GM18526 (cell line): ENCODE measurements at regions not wholly inside any gene's neighbourhood (a gene's known extent, or its start where the extent isn't known, plus 50 kb on each side); places are given as distances from the start of the nearest gene placed in this dataset.

Source experiments
- POLR2A ChIP-seq: IDR thresholded peaks from 3 replicates; pipeline ENCODE4 v1.6.1; 2011; ENCODE audit not compliant: insufficient read length; ENCODE audit errors: extremely low read depth

DNA sequence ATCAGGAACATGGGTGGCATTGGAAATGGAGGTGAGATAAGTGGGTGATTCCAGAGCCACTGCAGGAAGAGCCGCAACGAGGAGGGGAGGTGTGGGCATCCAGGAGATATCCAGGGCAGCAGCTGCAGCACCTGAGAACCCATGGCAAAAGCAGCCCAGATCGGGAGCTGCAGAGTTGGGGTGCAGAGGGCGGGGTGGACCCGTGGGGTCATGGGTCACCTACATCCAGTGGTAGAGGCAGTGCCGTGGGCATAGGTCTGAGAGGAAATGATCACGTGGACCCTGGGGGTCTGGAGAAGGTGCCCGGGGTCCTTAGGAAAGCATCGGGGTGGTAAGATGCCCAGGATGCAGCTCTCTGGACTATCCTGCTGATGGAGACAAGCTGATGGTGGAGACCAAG lies 530.0 kb downstream of the GLRX3 start:
- TF ChIP-seq POLR2A, result no peak

DNA sequence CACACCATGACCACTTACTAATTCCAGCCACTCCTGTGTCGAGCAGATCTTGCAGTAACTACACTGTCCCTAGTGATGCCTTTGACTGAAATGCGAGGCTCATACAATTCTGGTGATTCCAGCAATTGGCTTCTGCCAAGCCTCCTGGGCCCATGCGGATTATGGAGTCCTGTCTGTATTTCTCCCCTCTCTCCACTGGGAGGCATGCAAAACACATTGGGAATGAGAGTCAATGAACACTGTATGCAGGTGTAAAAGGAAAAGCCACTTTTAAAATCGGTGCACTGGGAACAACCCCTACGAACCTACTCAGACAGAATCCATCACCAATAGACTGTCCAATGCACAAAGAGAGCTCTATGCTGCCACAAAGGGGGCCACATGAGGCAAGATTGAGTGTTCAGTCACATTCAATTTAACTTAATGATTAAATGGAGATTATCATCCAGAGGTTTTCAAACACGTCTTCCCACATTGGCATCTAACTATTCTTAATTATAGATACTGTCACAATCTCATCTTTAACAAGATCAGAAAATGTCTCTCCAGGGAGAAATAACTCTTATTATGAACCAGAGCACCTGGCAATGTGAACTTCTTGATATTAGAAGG lies 550.6 kb downstream of the GLRX3 start:
- TF ChIP-seq POLR2A, result no peak

DNA sequence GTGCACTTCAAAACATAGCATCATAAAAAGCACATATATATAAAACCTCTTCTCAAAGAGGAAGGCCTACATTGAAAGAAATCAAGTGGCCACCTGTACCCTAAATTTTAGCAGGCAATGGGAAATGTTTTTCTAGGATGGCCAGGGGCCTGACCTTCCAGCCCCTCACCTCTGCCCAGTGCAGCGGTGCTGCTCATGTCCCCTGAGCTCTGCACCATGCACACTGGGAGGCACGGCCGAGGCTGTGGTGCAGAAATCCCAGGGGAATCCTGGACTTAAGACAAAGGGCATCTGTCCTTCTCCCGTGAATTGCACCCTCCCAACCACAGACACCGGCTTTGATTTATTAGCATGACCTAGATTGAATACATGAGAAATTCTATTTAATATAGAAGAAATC lies 551.4 kb downstream of the GLRX3 start:
- TF ChIP-seq POLR2A, result no peak

DNA sequence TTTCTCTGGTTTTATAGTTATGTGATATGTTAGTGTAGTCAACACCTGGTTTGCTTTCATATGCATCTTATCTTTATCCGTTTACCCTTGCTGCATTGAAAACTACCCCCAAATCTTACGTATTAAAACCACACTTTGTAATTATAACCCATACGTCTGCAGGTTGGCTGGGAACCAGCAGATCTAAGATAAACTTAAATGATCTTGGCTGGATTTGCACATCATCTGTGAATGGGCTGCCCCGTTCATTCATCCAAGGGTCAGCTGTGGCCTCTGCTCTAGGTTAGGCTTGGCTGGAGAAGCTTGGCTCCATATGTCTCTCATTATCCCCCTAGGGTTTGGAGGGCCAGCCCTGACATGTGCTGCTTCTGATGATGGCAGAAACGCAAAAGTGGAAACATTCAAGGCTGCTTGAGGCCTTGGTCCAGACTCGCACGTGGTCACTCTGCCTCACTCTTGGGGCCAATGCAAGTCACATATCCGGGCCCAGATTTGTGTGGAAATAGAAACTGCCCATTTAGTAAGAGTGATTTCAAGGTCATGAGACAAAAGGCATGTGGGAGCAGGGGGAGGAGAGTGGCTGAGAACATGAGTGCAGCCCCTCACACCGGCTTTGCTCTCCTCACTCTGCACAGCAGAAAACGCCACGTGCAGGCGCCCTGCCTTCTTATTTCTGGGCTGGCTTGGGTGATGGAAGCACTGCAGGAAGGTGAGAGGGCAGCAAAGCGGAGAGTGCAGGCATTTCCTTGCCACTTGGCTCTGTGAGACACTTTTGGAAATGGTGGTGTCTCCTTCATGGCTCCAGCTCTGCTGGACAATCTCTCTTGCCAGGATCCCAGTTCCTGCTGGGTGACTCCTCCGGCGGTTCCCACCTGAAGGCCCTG lies 553.8 kb downstream of the GLRX3 start:
- TF ChIP-seq POLR2A, result no peak

DNA sequence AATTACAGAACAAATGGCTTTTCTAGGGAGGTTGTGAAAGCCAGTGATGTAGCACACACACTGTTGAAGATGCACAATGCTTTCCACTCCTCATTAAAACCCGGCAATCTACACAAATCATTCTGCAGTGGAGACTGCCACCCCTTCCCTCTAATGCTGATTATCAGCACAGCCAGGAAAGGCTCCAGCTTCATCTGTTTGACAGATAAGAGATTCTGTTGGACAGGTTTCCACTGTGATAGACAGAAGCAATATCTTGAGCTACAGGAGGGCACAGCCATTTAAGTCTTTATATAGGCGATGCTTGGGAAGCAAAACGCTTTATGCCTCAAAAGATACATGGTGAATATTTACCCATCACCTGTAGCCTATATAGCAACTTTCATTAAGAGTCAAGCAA lies 555.6 kb downstream of the GLRX3 start:
- TF ChIP-seq POLR2A, result no peak

DNA sequence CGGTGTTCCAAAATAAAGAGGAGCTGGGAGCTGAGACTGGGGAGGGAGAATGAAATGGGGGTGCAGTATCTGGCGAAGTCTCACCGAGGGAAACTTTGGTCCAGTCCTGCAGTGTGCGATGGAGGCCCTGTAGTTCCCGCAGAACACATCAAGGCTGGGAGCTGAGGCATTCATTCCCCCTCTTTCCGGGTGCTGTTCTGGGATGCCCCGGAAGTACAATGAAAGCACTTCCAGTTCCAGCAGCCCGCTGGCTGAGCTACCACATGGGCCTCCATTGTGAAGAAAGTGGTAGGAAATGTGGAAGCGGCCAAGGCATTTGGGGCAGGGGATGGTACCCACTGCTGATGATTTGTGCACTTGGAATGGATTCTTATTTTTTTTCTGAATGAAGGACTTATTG lies 560.7 kb downstream of the GLRX3 start:
- no peak for TF ChIP-seq POLR2A

DNA sequence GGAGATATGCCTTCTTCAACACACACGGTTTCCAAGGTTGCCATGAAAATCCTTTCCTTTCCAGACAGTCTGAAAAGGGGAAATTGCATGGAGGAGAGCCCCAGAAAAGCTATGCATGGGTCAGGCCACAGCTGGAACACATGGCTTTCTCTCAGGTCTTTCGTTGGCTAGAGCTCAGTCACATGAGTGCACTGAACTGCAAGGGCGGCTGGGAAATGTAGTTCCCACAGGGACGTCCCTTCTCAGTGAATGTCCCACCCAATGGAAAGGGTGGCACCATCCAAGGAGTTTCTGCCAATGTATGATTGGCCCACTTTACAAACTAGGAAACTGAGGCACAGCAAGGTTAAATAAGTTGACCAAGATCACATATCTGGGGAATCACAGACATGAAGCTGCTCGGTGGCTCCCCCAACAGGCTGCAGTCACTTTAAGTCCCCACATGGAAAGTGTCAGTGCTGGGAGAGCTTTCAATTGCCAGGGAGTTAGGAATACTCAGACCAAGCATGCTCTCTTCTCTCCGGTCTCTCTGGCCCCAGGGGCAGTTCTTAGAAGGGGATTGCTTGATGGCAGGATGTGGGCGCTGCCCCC lies 571.3 kb downstream of the GLRX3 start:
- TF ChIP-seq POLR2A, result no peak

DNA sequence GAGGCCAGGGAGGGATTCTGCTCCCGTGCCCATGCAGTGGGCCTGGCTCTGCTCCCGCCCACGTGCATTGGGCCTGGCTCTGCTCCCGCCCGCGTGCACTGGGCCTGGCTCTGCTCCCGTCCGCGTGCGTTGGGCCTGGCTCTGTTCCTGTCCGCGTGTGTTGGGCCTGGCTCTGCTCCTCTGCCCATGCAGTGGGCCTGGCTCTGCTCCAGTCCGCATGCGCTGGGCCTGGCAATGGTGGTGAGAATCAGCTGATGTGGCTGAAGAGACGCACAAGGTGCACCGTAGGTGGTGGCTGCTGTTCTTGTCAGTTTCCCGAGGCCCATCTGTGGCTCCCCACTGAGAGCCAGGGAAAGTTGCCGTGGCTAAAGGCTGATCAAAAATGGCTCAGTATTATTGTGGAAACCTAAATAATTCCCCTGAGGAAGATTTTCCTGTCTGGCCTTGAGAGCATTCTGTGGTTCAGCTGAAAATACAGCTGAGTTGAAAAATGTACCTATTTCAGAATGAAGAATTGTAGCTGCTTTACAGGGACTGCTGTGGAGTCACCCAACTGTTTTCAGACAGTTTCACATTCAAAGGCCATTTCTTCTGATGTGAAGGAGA lies 572.4 kb downstream of the GLRX3 start:
- TF ChIP-seq POLR2A, result no peak

DNA sequence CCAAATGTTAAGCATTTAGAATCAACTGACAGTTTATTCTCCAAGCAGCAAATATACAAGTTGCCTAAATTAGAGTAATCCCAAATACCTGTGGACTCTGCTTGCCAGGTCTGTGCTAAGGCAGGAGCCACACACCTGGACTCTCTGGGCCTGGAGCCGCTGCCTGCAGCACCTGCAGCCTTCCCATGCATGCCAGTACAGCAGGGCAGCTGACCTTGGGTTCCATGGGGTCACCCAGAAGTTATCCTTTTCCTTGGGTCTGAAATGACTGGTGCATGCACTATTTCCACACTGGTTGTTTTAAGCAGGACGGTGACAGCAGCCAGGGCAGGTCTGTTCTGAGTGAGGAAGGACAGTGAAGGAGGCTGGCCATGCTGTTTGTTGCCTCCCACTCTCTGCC lies 573.2 kb downstream of the GLRX3 start:
- TF ChIP-seq POLR2A, result no peak

DNA sequence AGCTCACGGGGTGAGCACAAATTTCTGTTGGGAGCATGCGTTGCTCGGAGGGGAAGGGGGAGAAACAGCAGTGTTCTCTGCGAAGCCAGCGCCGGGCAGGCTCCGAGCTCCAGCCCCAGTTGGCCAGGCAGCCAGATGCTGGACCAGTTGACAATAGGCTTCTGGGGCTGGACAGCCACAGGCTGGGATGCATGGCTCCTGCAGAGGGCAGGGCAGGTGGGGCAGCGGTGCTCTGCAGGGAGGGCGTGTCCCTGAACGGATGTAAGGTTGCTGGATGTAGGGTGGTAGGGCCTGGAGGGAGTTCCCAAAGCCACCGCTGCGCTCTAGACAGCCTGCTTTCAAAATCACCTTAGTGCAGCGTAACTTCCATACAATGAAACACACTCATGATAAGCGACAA lies 574.9 kb downstream of the GLRX3 start:
- TF ChIP-seq POLR2A, result no peak

DNA sequence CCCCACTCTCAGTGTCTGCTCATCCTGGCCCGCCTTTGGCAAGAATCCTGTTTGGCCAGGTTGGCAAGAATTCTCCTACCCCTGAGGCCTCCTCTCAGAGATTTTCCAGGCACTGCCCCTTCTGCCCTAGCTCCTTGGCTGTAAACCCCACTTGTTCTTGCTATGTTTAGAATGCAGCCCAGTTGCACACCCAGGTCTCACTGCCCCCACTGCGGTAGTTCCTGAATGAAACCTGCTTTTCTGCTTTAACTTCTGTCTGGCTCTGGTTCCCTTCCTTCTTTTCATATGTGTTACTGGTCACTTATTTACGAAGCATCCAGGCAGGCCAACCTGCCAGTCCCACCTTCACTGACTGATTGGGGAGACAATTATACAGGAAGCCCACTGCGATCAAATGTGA lies 576.9 kb downstream of the GLRX3 start:
- TF ChIP-seq POLR2A, result no peak

DNA sequence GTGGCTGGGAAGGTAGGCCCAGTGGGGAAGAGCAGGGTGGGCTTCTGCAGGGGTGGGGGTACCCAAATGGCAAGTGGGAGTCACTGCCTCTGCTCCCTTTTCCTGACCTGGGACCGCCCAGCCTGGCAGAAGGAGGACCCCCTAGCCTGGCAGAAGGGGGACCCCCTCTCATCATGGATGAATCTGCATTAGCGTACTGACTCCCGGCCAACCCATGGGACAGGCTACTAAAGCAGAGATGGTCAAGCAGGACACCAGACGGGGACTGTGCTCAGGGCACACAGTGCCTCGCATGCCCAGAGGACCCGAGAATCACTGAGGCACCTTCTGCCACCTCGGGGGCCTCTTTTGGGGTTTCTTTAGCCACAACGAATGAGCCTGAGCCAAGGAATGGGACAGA lies 577.5 kb downstream of the GLRX3 start:
- TF ChIP-seq POLR2A, result no peak

DNA sequence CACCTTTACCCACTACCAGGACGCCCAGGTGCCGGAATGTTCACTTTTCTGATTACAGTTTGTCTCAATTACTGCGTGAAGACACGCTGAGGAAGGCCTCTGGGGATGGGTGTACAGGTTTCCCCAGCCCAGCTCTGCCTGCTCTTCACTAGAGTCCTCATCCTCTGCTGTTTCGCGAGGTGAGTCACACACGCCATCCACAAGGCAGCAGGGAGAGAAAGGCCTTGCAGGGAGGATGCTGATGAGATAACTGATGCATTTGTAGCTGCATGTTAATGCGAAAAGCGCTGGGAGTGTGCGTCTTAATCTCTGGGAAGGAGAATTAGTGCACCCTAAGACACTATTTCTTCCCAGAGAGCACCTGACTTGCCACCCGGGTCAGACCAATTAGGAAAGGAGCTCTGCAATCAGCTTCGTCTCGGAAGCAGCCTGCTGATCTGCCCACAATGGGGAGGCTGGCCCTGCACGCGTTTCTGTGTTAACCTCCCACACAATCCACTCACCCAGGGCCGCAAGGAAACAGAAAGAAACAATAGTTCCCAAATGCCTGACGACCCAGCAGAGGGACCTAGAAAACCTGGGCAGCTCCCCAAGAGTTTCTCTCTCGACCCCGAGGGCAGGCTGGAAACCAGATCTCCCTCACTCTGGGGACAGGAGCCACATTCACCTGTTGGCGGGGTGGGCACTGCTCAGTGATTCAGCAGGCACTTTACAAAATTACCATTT lies 578.7 kb downstream of the GLRX3 start:
- no peak for TF ChIP-seq POLR2A

DNA sequence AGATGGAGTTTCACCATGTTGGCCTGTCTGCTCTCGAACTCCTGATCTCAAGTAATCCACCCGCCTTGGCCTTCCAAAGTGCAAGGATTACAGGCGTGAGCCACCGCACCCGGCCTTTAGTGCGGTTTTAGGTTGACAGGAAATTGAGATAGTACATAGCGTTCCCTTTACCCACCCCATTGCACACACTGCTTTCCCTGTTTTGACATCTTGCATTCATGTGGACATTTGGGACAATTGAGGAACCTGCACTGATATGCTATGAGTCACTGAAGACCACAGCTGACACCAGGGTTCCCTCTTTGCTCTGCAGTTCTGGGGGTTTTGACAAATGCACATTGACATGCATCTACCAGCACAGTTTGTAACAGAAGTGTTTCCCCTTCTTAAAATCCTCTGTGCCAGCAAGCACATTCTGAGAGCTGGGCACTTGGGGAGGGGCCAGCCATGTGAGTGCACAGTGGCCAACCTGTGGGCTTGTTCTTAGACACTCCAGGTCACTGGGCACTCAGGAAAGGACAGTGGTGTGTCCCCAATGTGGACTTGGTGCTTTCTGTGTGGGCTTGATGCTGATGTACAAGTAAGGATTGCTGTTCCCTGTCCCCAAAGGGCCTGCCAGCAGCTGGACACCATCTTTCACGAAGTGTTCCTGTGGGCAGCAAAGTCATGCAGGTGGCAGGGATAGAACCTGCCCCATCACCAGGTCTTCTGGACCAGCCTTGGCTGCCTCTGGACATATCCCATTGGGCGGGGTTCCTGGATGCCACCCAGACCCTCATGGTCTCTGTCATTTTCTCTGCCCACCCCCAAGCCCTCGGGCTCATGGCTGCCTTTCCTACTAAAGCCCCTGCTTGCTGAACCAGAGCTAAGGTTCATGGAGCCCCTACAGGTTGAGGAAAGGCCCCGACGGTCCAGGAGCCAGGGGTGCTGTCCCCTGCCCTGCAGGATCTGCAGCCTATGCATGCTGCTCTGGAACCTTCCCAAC lies 579.8 kb downstream of the GLRX3 start:
- TF ChIP-seq POLR2A, result no peak
